ENCODE measurements at regions not wholly inside any gene's neighbourhood (a gene's known extent, or its start where the extent isn't known, plus 50 kb on each side); places are given as distances from the start of the nearest gene placed in this dataset.

GRCh38 chr20:48246061-48246790, 460.9 kb upstream of the SULF2 start:
- Mint-ChIP-seq H3K27me3 (ENCODE audit: insufficient read depth) (no peaks in the 10 kb centered on the region), H3K27ac (no peak overlapping the region), H3K36me3 (ENCODE audit: low read depth) (no peaks in the 10 kb centered on the region), H3K9me3 (peaks cover 8% of the 10 kb centered on the region), H3K4me3 (no peak overlapping the region), H3K4me1 (peaks cover 34% of the 10 kb centered on the region)
- Histone ChIP-seq H3K9ac (ENCODE audit: extremely low read depth, low read length, poor library complexity, severe bottlenecking) (no peak overlapping the region), H3K9me3 (ENCODE audit: control insufficient read depth, low read length) (no peaks in the 10 kb centered on the region), H3K4me3 (ENCODE audit: low read length) (no peak overlapping the region), H3K36me3 (ENCODE audit: control insufficient read depth, insufficient read depth, low read length) (no peaks in the 10 kb centered on the region), H3K4me1 (ENCODE audit: control insufficient read depth, insufficient read depth, low read length) (peaks cover 4% of the 10 kb centered on the region), H3K27ac (ENCODE audit: low read depth, low read length) (no peak overlapping the region), H3K27me3 (ENCODE audit: control insufficient read depth, insufficient read depth, low read length, poor library complexity, severe bottlenecking) (no peaks in the 10 kb centered on the region)
- 94% methylated on average over 6 to 9 of the region's 9 CpGs for WGBS, 2 experiments (ENCODE audit: insufficient coverage in 1 of 2, insufficient read length in 1 of 2)
- TF ChIP-seq, protein P1, sequence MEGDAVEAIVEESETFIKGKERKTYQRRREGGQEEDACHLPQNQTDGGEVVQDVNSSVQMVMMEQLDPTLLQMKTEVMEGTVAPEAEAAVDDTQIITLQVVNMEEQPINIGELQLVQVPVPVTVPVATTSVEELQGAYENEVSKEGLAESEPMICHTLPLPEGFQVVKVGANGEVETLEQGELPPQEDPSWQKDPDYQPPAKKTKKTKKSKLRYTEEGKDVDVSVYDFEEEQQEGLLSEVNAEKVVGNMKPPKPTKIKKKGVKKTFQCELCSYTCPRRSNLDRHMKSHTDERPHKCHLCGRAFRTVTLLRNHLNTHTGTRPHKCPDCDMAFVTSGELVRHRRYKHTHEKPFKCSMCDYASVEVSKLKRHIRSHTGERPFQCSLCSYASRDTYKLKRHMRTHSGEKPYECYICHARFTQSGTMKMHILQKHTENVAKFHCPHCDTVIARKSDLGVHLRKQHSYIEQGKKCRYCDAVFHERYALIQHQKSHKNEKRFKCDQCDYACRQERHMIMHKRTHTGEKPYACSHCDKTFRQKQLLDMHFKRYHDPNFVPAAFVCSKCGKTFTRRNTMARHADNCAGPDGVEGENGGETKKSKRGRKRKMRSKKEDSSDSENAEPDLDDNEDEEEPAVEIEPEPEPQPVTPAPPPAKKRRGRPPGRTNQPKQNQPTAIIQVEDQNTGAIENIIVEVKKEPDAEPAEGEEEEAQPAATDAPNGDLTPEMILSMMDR (conservative IDR thresholded peaks at IDR 0.05): no peak
- DNase-seq: no peak

DNA sequence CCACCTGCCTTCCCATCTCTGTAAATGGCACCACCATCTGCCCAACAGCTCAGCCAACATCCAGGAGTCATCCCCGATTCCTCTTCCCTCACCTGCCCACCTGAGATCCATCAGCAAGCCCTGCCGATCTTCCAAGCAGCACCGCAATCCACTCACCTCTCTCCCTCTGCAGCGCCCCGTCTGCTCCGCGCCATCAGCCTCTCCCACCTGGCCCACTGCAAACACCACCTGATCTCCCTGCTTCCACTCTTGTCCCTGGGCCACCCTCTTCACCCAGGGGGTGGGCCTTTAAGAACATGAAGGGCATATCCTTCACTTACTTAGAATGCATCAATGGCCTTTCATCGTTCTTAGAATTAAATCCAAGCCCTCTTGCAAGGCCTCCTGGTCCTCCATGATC, 457.3 kb upstream of the SULF2 start:
- Mint-ChIP-seq H3K36me3 (ENCODE audit: low read depth) (no peaks in the 10 kb centered on the region), H3K4me3 (no peak overlapping the region)
- WGBS, 2 experiments (ENCODE audit: insufficient coverage in 1 of 2, insufficient read length in 1 of 2): 97 to 100% methylated on average over 6 to 8 of the region's 8 CpGs

DNA sequence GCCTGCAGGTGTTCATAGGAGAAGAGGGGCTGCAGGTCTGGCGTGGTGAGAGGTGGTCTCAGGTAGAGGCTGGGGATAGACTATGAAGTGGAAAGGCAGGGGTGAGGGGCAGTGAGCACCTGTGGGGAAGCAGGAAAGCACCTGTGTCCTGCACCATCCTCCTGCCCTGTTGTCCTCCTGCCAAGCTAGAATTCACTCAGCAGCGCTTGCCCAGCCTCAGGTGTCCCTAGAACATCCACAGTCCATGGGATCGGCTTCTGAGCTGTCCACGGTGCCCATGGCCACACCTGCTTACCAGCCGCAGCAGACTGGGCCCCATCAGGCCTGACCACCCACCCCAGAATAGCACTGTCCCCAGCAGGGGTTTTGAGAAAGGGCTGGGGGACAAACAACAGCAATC, 456.2 kb upstream of the SULF2 start:
- peak; percentile 32 for DNase-seq
- 92 to 95% methylated on average over 3 to 5 of the region's 5 CpGs for WGBS, 2 experiments (ENCODE audit: insufficient coverage in 1 of 2, insufficient read length in 1 of 2)
- TF ChIP-seq, protein P1 (conservative IDR thresholded peaks at IDR 0.05): peak; percentile 20
- Histone ChIP-seq H3K36me3 (ENCODE audit: control insufficient read depth, insufficient read depth, low read length) (no peaks in the 10 kb centered on the region), H3K9ac (ENCODE audit: extremely low read depth, low read length, poor library complexity, severe bottlenecking) (no peak overlapping the region), H3K4me1 (ENCODE audit: control insufficient read depth, insufficient read depth, low read length) (no peaks in the 10 kb centered on the region), H3K4me3 (ENCODE audit: low read length) (no peak overlapping the region), H3K9me3 (ENCODE audit: control insufficient read depth, low read length) (peaks cover 4% of the 10 kb centered on the region), H3K27me3 (ENCODE audit: control insufficient read depth, insufficient read depth, low read length, poor library complexity, severe bottlenecking) (no peaks in the 10 kb centered on the region), H3K27ac (ENCODE audit: low read depth, low read length) (no peak overlapping the region)
- H3K27ac Mint-ChIP-seq: no peak overlapping the region
- no peak overlapping the region for H3K4me3 Mint-ChIP-seq
- H3K9me3 Mint-ChIP-seq: peaks cover 5% of the 10 kb centered on the region
- H3K27me3 Mint-ChIP-seq (ENCODE audit: insufficient read depth): no peaks in the 10 kb centered on the region
- no peaks in the 10 kb centered on the region for H3K36me3 Mint-ChIP-seq (ENCODE audit: low read depth)
- peaks cover 15% of the 10 kb centered on the region for H3K4me1 Mint-ChIP-seq

More for the DNA sequence above, 457.3 kb upstream of the SULF2 start:
- H3K4me1 ChIP-seq (ENCODE audit: control insufficient read depth, insufficient read depth, low read length): peaks cover 4% of the 10 kb centered on the region
- H3K9ac ChIP-seq (ENCODE audit: extremely low read depth, low read length, poor library complexity, severe bottlenecking): no peak overlapping the region
- no peaks in the 10 kb centered on the region for H3K36me3 ChIP-seq (ENCODE audit: control insufficient read depth, insufficient read depth, low read length)
- Mint-ChIP-seq H3K9me3 (peaks cover 5% of the 10 kb centered on the region), H3K4me1 (peaks cover 19% of the 10 kb centered on the region), H3K27ac (no peak overlapping the region), H3K27me3 (ENCODE audit: insufficient read depth) (no peaks in the 10 kb centered on the region)
- H3K4me3 ChIP-seq (ENCODE audit: low read length): no peak overlapping the region
- no peak for DNase-seq
- H3K27me3 ChIP-seq (ENCODE audit: control insufficient read depth, insufficient read depth, low read length, poor library complexity, severe bottlenecking): no peaks in the 10 kb centered on the region
- peaks cover 4% of the 10 kb centered on the region for H3K9me3 ChIP-seq (ENCODE audit: control insufficient read depth, low read length)
- TF ChIP-seq, protein P1 (conservative IDR thresholded peaks at IDR 0.05): no peak
- no peak overlapping the region for H3K27ac ChIP-seq (ENCODE audit: low read depth, low read length)
